DND-41 (cell line): ENCODE measurements at regions not wholly inside any gene's neighbourhood (a gene's known extent, or its start where the extent isn't known, plus 50 kb on each side); places are given as distances from the start of the nearest gene placed in this dataset.

Source experiments
- EZH2 ChIP-seq: IDR thresholded peaks from 3 replicates; pipeline ENCODE4 v1.6.1; 2012; ENCODE audit warnings: borderline replicate concordance, low read depth, mild to moderate bottlenecking, moderate library complexity, low read length, inconsistent platforms; ENCODE audit not compliant: severe bottlenecking
- TF ChIP-seq, protein P1 (sequence below): IDR thresholded peaks from 2 replicates; pipeline ENCODE4 v1.5.1; 2012; ENCODE audit warnings: borderline replicate concordance, low read length, moderate library complexity, mild to moderate bottlenecking; ENCODE audit not compliant: poor library complexity, severe bottlenecking; ENCODE audit errors: extremely low read depth

DNA sequence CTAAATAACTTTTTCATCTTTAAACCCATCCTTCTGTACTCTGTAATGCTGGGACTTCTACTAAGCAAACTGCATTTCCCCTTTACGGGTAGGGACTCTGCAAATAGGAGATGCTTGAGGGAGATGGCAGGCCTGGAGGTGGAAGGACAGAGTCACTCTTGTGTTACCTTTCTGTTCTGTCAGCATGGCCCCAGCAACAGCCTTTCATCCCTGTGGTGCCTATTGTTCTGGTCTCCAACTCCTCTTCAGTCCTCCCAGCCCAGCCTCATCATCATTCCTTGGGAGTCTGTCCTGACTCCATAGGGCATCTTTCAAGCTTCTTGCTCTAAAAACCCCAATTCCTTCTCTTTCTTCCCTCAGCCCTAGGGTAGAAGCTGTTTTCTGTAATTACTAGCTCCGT lies 230.0 kb downstream of the SNX13 start:
- TF ChIP-seq, protein P1, sequence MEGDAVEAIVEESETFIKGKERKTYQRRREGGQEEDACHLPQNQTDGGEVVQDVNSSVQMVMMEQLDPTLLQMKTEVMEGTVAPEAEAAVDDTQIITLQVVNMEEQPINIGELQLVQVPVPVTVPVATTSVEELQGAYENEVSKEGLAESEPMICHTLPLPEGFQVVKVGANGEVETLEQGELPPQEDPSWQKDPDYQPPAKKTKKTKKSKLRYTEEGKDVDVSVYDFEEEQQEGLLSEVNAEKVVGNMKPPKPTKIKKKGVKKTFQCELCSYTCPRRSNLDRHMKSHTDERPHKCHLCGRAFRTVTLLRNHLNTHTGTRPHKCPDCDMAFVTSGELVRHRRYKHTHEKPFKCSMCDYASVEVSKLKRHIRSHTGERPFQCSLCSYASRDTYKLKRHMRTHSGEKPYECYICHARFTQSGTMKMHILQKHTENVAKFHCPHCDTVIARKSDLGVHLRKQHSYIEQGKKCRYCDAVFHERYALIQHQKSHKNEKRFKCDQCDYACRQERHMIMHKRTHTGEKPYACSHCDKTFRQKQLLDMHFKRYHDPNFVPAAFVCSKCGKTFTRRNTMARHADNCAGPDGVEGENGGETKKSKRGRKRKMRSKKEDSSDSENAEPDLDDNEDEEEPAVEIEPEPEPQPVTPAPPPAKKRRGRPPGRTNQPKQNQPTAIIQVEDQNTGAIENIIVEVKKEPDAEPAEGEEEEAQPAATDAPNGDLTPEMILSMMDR, result no peak
- no peak for TF ChIP-seq EZH2
